ENCODE measurements at regions not wholly inside any gene's neighbourhood (a gene's known extent, or its start where the extent isn't known, plus 50 kb on each side); places are given as distances from the start of the nearest gene placed in this dataset.

DNA sequence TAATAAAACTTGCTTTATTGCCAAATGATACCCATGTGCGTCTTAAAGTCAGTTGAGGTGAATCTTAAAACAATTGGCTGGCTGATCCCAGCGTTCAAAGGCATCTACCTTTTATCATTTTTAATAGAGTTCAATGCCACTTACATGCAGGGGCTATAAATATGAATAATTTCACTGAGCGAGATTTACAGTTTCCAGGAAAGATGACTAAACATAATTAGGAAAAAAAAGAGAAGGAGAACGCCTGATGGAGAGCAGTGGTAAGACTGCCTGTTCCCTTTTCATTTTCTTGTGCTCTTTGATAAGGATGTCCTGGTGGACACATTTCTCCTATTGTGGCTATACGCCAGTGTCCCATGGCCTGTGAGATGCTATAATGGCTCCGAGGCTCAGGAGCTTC lies 139.9 kb upstream of the SLC22A23 start:
- TF ChIP-seq, protein P1, sequence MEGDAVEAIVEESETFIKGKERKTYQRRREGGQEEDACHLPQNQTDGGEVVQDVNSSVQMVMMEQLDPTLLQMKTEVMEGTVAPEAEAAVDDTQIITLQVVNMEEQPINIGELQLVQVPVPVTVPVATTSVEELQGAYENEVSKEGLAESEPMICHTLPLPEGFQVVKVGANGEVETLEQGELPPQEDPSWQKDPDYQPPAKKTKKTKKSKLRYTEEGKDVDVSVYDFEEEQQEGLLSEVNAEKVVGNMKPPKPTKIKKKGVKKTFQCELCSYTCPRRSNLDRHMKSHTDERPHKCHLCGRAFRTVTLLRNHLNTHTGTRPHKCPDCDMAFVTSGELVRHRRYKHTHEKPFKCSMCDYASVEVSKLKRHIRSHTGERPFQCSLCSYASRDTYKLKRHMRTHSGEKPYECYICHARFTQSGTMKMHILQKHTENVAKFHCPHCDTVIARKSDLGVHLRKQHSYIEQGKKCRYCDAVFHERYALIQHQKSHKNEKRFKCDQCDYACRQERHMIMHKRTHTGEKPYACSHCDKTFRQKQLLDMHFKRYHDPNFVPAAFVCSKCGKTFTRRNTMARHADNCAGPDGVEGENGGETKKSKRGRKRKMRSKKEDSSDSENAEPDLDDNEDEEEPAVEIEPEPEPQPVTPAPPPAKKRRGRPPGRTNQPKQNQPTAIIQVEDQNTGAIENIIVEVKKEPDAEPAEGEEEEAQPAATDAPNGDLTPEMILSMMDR (conservative IDR thresholded peaks at IDR 0.05): no peak
- H3K4me3 Mint-ChIP-seq: no peak overlapping the region
- peaks cover 14% of the 10 kb centered on the region for H3K9me3 Mint-ChIP-seq
- DNase-seq (ENCODE audit: low read depth, low spot score): no peak
- H3K4me1 Mint-ChIP-seq: no peaks in the 10 kb centered on the region
- peaks cover 5% of the 10 kb centered on the region for H3K36me3 Mint-ChIP-seq (ENCODE audit: low read depth)
- H3K27ac Mint-ChIP-seq (ENCODE audit: unreplicated experiment): no peak overlapping the region
- H3K27me3 Mint-ChIP-seq (ENCODE audit: low read depth): no peaks in the 10 kb centered on the region

DNA sequence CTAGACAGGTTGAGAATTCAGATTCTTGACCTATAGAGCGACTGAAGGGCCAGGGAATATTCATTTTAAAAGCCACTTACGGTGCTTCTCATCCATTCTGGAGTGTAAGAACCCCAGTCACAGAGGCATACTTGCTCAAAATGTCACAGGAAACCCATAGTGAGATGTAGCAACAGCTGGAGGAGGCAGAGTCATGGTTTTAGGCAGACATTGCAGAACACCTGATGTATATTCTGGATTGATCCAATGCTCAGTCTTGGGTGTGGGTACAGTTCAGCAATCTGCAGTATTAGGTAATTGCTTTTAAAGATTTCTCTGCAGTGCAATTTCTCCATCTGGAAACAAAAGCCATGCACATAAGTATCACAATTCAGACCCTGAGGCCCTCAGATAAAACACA lies 137.4 kb upstream of the SLC22A23 start:
- no peaks in the 10 kb centered on the region for H3K36me3 Mint-ChIP-seq (ENCODE audit: low read depth)
- peaks cover 3% of the 10 kb centered on the region for H3K9me3 Mint-ChIP-seq
- H3K4me3 Mint-ChIP-seq: no peak overlapping the region
- no peaks in the 10 kb centered on the region for H3K4me1 Mint-ChIP-seq
- TF ChIP-seq, protein P1 (conservative IDR thresholded peaks at IDR 0.05): no peak
- no peaks in the 10 kb centered on the region for H3K27me3 Mint-ChIP-seq (ENCODE audit: low read depth)
- no peak for DNase-seq (ENCODE audit: low read depth, low spot score)
- H3K27ac Mint-ChIP-seq (ENCODE audit: unreplicated experiment): no peak overlapping the region

DNA sequence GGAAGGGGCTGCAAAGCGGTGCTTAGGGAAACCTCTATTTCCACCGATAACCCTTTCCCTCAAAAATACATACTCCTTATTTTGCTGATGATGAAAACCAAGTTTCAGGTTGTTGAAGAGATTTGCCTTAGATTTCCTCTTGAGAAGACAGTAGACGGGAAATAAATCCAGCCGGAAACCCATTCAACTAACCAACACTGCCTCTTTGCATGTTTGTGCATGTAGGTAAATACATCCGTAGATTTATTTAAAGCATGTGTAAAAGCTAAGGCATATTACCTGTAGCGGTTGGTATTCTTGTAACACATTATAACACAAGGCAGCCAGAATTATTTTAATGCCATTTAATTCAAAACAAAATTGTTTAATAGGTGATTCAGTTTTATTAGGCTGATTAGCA lies 136.3 kb upstream of the SLC22A23 start:
- no peaks in the 10 kb centered on the region for H3K9me3 Mint-ChIP-seq
- no peak for DNase-seq (ENCODE audit: low read depth, low spot score)
- no peak overlapping the region for H3K27ac Mint-ChIP-seq (ENCODE audit: unreplicated experiment)
- no peaks in the 10 kb centered on the region for H3K27me3 Mint-ChIP-seq (ENCODE audit: low read depth)
- TF ChIP-seq, protein P1 (conservative IDR thresholded peaks at IDR 0.05): no peak
- H3K4me3 Mint-ChIP-seq: no peak overlapping the region
- H3K36me3 Mint-ChIP-seq (ENCODE audit: low read depth): no peaks in the 10 kb centered on the region
- H3K4me1 Mint-ChIP-seq: no peaks in the 10 kb centered on the region

DNA sequence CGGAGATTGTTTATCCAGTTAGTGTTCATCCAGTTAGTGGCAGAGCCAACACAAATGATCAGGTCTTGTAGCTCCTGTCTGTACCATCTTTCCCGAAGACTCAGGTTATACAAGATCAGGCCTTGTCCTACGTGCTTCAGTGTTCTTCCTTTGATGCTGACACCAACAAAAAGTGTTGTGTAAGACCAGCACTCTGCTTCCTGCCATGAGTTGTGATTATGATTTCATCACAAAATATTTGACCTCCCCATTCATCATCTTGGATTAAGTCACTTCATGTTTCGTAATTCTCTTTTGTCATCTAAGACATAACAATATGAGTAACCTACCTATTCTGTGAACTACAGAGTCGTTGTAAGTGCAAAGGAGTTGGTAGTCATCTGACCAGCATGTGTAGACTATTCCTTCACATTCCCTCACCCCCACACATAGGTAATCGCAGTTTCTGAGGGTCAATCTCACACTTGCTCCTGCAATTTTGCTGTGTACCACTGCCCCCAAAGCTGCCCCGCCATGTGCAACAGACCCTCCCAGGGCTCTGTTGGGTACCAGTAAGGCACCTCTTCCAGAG lies 135.6 kb upstream of the SLC22A23 start:
- no peaks in the 10 kb centered on the region for H3K36me3 Mint-ChIP-seq (ENCODE audit: low read depth)
- H3K9me3 Mint-ChIP-seq: no peaks in the 10 kb centered on the region
- no peak overlapping the region for H3K4me3 Mint-ChIP-seq
- H3K27me3 Mint-ChIP-seq (ENCODE audit: low read depth): no peaks in the 10 kb centered on the region
- H3K4me1 Mint-ChIP-seq: no peaks in the 10 kb centered on the region
- TF ChIP-seq, protein P1 (conservative IDR thresholded peaks at IDR 0.05): no peak
- H3K27ac Mint-ChIP-seq (ENCODE audit: unreplicated experiment): no peak overlapping the region
- DNase-seq (ENCODE audit: low read depth, low spot score): no peak

DNA sequence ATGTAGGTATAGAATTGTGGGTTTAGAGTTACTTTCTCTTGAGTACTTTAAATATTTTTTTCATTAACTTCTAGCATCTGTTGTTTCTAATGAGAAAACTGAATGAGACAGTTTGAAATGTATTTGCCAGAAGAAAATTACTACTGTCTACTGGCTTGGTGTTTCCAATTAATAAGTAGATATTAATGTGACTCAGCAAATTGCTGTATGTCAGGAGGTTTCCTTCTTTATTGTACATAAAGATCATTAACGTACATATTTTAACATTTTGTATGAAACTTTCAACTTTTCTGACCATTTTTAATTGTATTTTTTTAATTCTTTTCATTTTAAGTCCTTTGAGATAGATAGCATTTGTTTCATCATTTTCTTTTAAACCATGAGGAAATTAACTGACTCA lies 135.1 kb upstream of the SLC22A23 start:
- no peak for DNase-seq (ENCODE audit: low read depth, low spot score)
- H3K27me3 Mint-ChIP-seq (ENCODE audit: low read depth): no peaks in the 10 kb centered on the region
- H3K4me1 Mint-ChIP-seq: no peaks in the 10 kb centered on the region
- no peak overlapping the region for H3K4me3 Mint-ChIP-seq
- no peaks in the 10 kb centered on the region for H3K36me3 Mint-ChIP-seq (ENCODE audit: low read depth)
- H3K9me3 Mint-ChIP-seq: no peaks in the 10 kb centered on the region
- TF ChIP-seq, protein P1 (conservative IDR thresholded peaks at IDR 0.05): no peak
- H3K27ac Mint-ChIP-seq (ENCODE audit: unreplicated experiment): no peak overlapping the region

DNA sequence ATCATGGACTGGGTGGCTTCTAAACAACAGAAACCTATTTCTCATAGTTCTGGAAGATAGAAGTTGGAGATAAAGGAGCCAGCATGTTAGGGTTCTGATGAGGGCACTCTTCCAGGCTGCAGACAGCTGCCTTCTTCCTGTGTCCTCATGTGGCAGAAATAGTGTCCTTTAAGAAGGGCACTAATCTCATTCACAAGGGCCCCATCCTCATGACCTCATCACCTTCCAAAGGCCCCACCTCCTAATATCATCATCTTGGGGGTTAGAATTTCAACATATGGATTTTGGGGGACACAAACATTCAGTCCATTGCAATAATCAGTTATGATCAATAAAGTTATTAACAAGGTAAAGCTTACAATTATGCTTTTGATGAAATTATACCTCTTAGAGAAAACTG lies 130.8 kb upstream of the SLC22A23 start:
- Mint-ChIP-seq H3K4me1 (no peaks in the 10 kb centered on the region), H3K27ac (ENCODE audit: unreplicated experiment) (no peak overlapping the region), H3K9me3 (no peaks in the 10 kb centered on the region), H3K36me3 (ENCODE audit: low read depth) (no peaks in the 10 kb centered on the region), H3K4me3 (no peak overlapping the region), H3K27me3 (ENCODE audit: low read depth) (no peaks in the 10 kb centered on the region)
- DNase-seq (ENCODE audit: low read depth, low spot score): no peak
- TF ChIP-seq, protein P1 (conservative IDR thresholded peaks at IDR 0.05): no peak
